ENCODE measurements at regions not wholly inside any gene's neighbourhood (a gene's known extent, or its start where the extent isn't known, plus 50 kb on each side); places are given as distances from the start of the nearest gene placed in this dataset.

DNA sequence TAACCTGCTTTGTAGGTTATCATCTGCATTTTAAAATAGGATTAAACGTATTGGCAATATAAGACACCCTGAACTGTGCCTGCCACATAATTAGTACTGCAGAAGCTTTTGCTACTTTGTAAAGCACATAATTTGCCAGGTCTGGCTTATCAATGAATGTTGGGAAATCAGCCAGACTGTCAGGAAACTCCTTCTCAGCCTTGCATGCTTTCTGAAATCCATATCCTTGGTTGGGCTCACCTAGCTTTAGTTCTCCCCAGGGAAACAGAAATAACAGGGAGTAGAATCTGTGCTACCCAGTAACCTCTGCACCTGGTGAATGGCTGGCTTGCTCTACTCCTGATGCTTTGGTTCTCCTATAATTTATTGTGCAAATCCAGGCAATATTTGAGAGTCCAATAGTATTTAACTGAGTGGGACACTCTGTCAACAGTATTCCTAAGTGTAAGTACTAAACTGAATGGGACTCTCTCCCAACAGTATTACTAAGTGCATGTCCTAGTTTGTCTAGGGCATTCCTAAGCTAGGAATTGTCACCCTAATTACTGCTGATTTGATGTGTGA, 354.5 kb downstream of the WDR72 start:
- H3K27ac ChIP-seq (ENCODE audit: low read depth in 2 of 2, low read length in 1 of 2) = no peak overlapping the region
- H3K9me3 ChIP-seq (ENCODE audit: control insufficient read depth in 2 of 2, insufficient read depth in 1 of 2, low read depth in 1 of 2, low read length in 1 of 2) = peaks cover 1 to 6% of the 10 kb centered on the region in 2 donors
- WGBS, 2 donors = 63 to 68% methylated on average over 1 of the region's 1 CpG
- no peak overlapping the region for H3K4me3 ChIP-seq (ENCODE audit: low read depth in 1 of 2, low read length in 2 of 2)
- H3K27me3 ChIP-seq (ENCODE audit: control insufficient read depth in 1 of 2, insufficient read depth in 2 of 2, low read length in 2 of 2) = no peaks in the 10 kb centered on the region
- peaks cover 0 to 3% of the 10 kb centered on the region in 2 donors for H3K4me1 ChIP-seq (ENCODE audit: control insufficient read depth in 2 of 2, insufficient read depth in 2 of 2, low read length in 1 of 2)
- no peaks in the 10 kb centered on the region for H3K36me3 ChIP-seq (ENCODE audit: control insufficient read depth in 2 of 2, insufficient read depth in 2 of 2, low read length in 1 of 2)

DNA sequence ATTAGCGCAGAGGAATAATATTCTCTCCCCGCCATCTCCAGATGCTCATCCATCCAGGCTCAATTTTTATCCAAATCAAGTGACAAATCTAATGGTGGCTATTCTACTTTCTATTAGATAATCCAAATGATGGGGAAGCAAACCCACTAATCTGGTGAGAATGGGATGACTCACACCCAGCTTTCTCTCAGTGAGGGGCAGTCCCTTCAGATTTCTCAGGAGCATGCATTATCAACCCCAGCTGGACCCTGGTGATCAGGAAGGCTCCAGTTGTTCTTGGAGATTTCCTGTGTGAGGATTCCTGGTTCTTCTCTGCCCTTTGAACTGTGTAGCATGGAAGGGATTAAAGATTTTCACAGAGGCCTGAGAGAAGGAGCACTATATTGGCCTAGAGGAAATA, 358.0 kb downstream of the WDR72 start:
- no peaks in the 10 kb centered on the region for H3K36me3 ChIP-seq (ENCODE audit: control insufficient read depth in 2 of 2, insufficient read depth in 2 of 2, low read length in 1 of 2)
- no peak overlapping the region for H3K27ac ChIP-seq (ENCODE audit: low read depth in 2 of 2, low read length in 1 of 2)
- 95 to 97% methylated on average over 2 of the region's 2 CpGs for WGBS, 2 donors
- no peaks in the 10 kb centered on the region for H3K27me3 ChIP-seq (ENCODE audit: control insufficient read depth in 1 of 2, insufficient read depth in 2 of 2, low read length in 2 of 2)
- peaks cover 0 to 6% of the 10 kb centered on the region in 2 donors for H3K9me3 ChIP-seq (ENCODE audit: control insufficient read depth in 2 of 2, insufficient read depth in 1 of 2, low read depth in 1 of 2, low read length in 1 of 2)
- no peaks in the 10 kb centered on the region for H3K4me1 ChIP-seq (ENCODE audit: control insufficient read depth in 2 of 2, insufficient read depth in 2 of 2, low read length in 1 of 2)
- H3K4me3 ChIP-seq (ENCODE audit: low read depth in 1 of 2, low read length in 2 of 2) = no peak overlapping the region

DNA sequence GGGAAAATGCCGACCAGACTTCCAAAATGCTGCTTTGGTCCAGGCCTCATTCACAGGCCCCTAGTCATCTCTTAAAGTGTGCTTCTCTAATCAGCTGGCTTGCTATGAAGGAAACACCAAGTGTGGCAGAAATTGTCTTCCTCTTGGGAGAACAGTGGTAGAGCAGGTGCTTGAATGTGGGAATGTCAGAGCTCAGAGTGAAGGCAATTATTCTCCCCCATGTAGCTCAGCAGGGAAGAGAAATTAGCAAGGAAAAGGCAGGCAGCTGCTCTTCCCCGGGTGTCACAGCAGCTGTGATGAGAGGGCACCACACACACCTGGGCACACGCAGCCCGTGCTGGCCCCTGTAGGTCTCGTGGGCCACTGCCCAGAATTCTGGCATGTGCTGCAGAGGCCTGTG, 358.5 kb downstream of the WDR72 start:
- Histone ChIP-seq H3K27ac (ENCODE audit: low read depth in 2 of 2, low read length in 1 of 2) (no peak overlapping the region), H3K4me3 (ENCODE audit: low read depth in 1 of 2, low read length in 2 of 2) (no peak overlapping the region), H3K9me3 (ENCODE audit: control insufficient read depth in 2 of 2, insufficient read depth in 1 of 2, low read depth in 1 of 2, low read length in 1 of 2) (peaks cover 0 to 6% of the 10 kb centered on the region in 2 donors), H3K27me3 (ENCODE audit: control insufficient read depth in 1 of 2, insufficient read depth in 2 of 2, low read length in 2 of 2) (no peaks in the 10 kb centered on the region), H3K36me3 (ENCODE audit: control insufficient read depth in 2 of 2, insufficient read depth in 2 of 2, low read length in 1 of 2) (no peaks in the 10 kb centered on the region), H3K4me1 (ENCODE audit: control insufficient read depth in 2 of 2, insufficient read depth in 2 of 2, low read length in 1 of 2) (no peaks in the 10 kb centered on the region)
- WGBS, 2 donors = 78 to 83% methylated on average over 5 of the region's 5 CpGs

DNA sequence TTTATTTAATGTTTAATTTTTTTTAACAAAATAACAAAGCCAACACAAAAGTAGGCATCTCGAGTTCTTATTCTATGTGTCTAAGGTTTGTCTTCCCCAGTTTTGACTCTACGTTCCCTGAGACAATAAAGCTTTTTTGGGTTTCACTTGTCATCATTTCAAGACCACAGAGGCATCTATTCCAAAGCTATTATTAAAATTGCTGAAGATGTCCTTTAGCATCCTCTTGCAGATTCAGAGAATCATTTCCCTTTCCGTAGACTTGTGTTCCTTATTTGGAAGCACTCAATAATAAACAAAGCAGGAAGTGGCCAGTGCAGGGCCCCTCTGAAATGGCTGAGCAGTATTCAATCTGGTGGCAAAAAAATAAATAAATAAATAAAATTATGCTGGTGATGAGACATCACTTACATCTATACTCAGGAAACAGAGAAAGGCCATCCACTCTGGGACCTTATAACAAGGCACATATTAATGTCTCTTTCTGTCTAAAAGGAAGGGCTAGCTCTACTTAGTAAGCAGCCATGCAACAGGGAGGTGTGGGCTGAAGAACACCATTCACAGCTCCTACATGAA, 362.3 kb downstream of the WDR72 start:
- Histone ChIP-seq H3K27me3 (ENCODE audit: control insufficient read depth in 1 of 2, insufficient read depth in 2 of 2, low read length in 2 of 2) (no peaks in the 10 kb centered on the region), H3K4me3 (ENCODE audit: low read depth in 1 of 2, low read length in 2 of 2) (no peak overlapping the region), H3K9me3 (ENCODE audit: control insufficient read depth in 2 of 2, insufficient read depth in 1 of 2, low read depth in 1 of 2, low read length in 1 of 2) (peaks cover 0 to 2% of the 10 kb centered on the region in 2 donors), H3K4me1 (ENCODE audit: control insufficient read depth in 2 of 2, insufficient read depth in 2 of 2, low read length in 1 of 2) (no peaks in the 10 kb centered on the region), H3K27ac (ENCODE audit: low read depth in 2 of 2, low read length in 1 of 2) (no peak overlapping the region), H3K36me3 (ENCODE audit: control insufficient read depth in 2 of 2, insufficient read depth in 2 of 2, low read length in 1 of 2) (no peaks in the 10 kb centered on the region)
- 74 to 80% methylated on average over 3 of the region's 3 CpGs for WGBS, 2 donors

DNA sequence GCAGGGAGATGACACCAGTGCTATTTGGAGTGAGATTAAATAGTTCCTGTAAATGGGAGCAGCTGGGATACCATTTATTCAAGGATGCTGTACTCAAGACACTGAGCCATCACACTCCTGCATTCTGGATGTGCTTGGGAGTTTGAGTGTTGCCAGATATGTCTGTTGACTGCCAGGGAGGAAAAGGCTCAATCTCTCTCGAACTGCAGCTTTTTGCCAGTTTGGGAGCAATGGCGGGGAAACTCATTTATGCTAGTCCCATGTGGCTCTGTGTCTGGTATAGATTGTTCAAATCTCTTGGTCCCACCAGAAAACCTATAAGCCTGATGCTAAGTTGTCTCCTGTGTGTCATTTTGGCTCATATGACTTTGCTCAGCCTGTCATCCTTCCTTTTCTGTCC, 363.6 kb downstream of the WDR72 start:
- 77 to 89% methylated on average over 2 of the region's 2 CpGs for WGBS, 2 donors

DNA sequence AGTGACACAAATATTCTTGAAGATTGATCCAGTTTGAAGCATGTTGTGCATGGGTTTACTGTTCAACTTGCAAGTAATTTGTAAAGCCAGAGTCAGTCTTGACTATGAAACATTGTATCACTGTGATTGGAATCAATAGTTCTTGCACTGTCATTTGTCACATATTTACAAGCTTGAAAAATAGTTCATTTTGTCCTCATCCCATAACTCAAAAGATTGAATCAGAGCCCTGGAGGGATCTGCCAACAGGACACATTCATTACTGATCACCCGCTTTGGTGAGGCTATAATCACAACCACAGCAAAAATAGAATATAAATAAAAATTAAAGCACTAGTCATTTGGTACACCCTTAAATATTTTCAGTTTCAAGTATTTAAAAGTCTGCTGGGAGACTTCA, 368.9 kb downstream of the WDR72 start:
- Histone ChIP-seq H3K9me3 (ENCODE audit: control insufficient read depth in 2 of 2, insufficient read depth in 1 of 2, low read depth in 1 of 2, low read length in 1 of 2) (no peaks in the 10 kb centered on the region), H3K4me3 (ENCODE audit: low read depth in 1 of 2, low read length in 2 of 2) (no peak overlapping the region), H3K4me1 (ENCODE audit: control insufficient read depth in 2 of 2, insufficient read depth in 2 of 2, low read length in 1 of 2) (no peaks in the 10 kb centered on the region), H3K36me3 (ENCODE audit: control insufficient read depth in 2 of 2, insufficient read depth in 2 of 2, low read length in 1 of 2) (no peaks in the 10 kb centered on the region), H3K27me3 (ENCODE audit: control insufficient read depth in 1 of 2, insufficient read depth in 2 of 2, low read length in 2 of 2) (no peaks in the 10 kb centered on the region), H3K27ac (ENCODE audit: low read depth in 2 of 2, low read length in 1 of 2) (no peak overlapping the region)
- 87 to 88% methylated on average over 1 of the region's 1 CpG for WGBS, 2 donors

More for the DNA sequence above, 363.6 kb downstream of the WDR72 start:
- no peaks in the 10 kb centered on the region for H3K4me1 ChIP-seq (ENCODE audit: control insufficient read depth in 2 of 2, insufficient read depth in 2 of 2, low read length in 1 of 2)
- H3K36me3 ChIP-seq (ENCODE audit: control insufficient read depth in 2 of 2, insufficient read depth in 2 of 2, low read length in 1 of 2) = no peaks in the 10 kb centered on the region
- no peaks in the 10 kb centered on the region for H3K27me3 ChIP-seq (ENCODE audit: control insufficient read depth in 1 of 2, insufficient read depth in 2 of 2, low read length in 2 of 2)
- no peak overlapping the region for H3K4me3 ChIP-seq (ENCODE audit: low read depth in 1 of 2, low read length in 2 of 2)
- no peaks in the 10 kb centered on the region for H3K9me3 ChIP-seq (ENCODE audit: control insufficient read depth in 2 of 2, insufficient read depth in 1 of 2, low read depth in 1 of 2, low read length in 1 of 2)
- H3K27ac ChIP-seq (ENCODE audit: low read depth in 2 of 2, low read length in 1 of 2) = no peak overlapping the region

DNA sequence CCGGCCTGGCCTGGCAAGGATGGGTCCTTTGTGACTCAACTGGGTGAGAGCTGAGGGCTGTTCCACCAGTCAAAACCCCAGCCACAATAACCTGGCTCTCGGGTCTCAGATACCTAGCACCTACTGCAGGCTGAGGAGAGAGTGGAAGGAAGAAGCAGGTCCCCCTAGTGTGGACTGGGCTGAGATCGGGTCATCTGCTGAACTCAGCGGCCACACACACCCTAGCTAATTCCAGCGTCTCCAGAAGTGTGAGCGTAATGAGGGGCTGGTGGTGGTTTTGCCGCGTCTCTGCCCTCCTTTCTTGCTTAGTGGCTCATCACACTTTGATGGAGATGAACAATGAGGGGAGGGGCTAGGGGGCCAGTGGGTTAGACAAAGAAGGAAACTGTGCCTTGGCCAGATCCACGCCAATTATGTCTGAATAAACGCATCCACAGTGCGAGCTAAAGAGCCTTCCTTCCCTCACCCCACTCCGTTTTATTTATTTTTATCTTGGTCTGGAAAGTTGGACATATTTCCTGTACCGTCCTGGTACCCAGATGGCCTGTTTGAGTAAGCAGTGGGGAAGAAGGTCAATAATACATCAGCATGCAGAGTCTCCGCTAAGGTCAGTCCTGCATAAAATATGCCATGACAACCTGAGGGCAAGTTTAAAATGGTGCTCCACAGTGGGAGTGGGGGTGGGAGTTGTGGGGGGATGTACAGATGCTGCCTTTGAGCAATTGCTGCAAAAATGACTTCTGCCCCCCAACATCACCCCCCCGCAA, 370.0 kb downstream of the WDR72 start:
- H3K27me3 ChIP-seq (ENCODE audit: control insufficient read depth in 1 of 2, insufficient read depth in 2 of 2, low read length in 2 of 2) = no peaks in the 10 kb centered on the region
- H3K4me1 ChIP-seq (ENCODE audit: control insufficient read depth in 2 of 2, insufficient read depth in 2 of 2, low read length in 1 of 2) = no peaks in the 10 kb centered on the region
- peaks cover 0 to 1% of the 10 kb centered on the region in 2 donors for H3K9me3 ChIP-seq (ENCODE audit: control insufficient read depth in 2 of 2, insufficient read depth in 1 of 2, low read depth in 1 of 2, low read length in 1 of 2)
- WGBS, 2 donors = 81% methylated on average over 15 of the region's 15 CpGs
- H3K4me3 ChIP-seq (ENCODE audit: low read depth in 1 of 2, low read length in 2 of 2) = no peak overlapping the region
- H3K27ac ChIP-seq (ENCODE audit: low read depth in 2 of 2, low read length in 1 of 2) = no peak overlapping the region
- H3K36me3 ChIP-seq (ENCODE audit: control insufficient read depth in 2 of 2, insufficient read depth in 2 of 2, low read length in 1 of 2) = no peaks in the 10 kb centered on the region

DNA sequence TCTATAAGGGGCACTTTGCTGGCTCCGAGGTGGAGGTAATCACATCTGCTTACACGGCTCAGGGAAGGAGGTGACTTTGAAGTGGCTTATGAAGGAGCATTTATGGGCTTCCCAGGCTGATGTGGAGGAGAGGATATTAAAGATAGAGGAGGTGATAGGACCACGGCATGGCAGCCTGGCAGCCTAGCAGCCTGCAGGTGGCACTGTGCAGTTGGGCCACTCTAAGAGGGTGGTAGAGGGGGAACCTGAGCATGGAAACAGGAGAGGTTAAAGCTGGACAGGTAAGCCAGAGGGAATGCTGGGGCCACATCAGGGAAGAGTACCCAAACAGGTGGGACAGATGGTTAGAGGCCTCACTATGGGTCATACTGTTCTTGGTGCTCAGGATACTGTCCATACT, 375.0 kb downstream of the WDR72 start:
- Histone ChIP-seq H3K4me1 (ENCODE audit: control insufficient read depth in 2 of 2, insufficient read depth in 2 of 2, low read length in 1 of 2) (no peaks in the 10 kb centered on the region), H3K27me3 (ENCODE audit: control insufficient read depth in 1 of 2, insufficient read depth in 2 of 2, low read length in 2 of 2) (no peaks in the 10 kb centered on the region), H3K36me3 (ENCODE audit: control insufficient read depth in 2 of 2, insufficient read depth in 2 of 2, low read length in 1 of 2) (no peaks in the 10 kb centered on the region), H3K4me3 (ENCODE audit: low read depth in 1 of 2, low read length in 2 of 2) (no peak overlapping the region), H3K9me3 (ENCODE audit: control insufficient read depth in 2 of 2, insufficient read depth in 1 of 2, low read depth in 1 of 2, low read length in 1 of 2) (peaks cover 0 to 5% of the 10 kb centered on the region in 2 donors), H3K27ac (ENCODE audit: low read depth in 2 of 2, low read length in 1 of 2) (no peak overlapping the region)
- WGBS, 2 donors = 48 to 64% methylated on average over 3 of the region's 3 CpGs

DNA sequence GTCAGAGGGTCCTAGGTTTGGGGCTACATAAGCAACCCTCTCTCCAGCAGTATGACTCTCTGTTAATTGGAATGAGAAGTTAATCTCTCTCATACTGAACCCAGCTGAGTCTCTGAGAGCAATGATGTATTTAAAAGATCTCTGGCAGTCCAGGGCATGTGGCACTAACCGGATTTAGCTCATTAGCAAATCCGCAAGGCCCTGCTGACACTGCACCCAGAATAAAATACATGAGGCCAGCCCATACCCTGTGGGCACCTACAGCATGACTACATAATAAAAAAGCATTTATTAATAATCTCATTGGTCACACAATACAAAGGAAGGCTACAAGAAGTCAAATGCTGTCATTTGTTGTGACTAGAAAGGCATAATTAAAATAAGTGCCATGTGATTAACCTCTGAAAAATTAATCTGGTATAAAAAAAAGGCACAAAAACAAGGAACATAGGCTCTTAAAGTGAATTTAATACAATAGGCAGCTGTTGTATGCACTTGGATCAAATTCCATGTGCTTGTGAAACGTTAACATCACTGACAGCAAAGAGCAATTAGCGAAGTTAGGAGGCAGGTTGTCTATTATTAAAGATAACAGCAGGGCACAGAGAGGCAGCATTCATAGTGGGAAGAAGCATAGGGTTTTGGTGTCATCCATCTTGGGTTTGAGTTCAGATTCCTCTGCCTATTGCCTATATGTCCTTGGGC, 381.2 kb downstream of the WDR72 start:
- Histone ChIP-seq H3K36me3 (ENCODE audit: control insufficient read depth in 2 of 2, insufficient read depth in 2 of 2, low read length in 1 of 2) (no peaks in the 10 kb centered on the region), H3K9me3 (ENCODE audit: control insufficient read depth in 2 of 2, insufficient read depth in 1 of 2, low read depth in 1 of 2, low read length in 1 of 2) (peaks cover 0 to 3% of the 10 kb centered on the region in 2 donors), H3K4me3 (ENCODE audit: low read depth in 1 of 2, low read length in 2 of 2) (no peak overlapping the region), H3K4me1 (ENCODE audit: control insufficient read depth in 2 of 2, insufficient read depth in 2 of 2, low read length in 1 of 2) (no peaks in the 10 kb centered on the region), H3K27ac (ENCODE audit: low read depth in 2 of 2, low read length in 1 of 2) (no peak overlapping the region), H3K27me3 (ENCODE audit: control insufficient read depth in 1 of 2, insufficient read depth in 2 of 2, low read length in 2 of 2) (peaks cover 0 to 2% of the 10 kb centered on the region in 2 donors)
- 52 to 61% methylated on average over 4 of the region's 4 CpGs for WGBS, 2 donors

Data from esophagus (tissue), 2 donors.